NCI-H524 treated with DMSO at 0.1 percent for 48 hours (cell line): ENCODE measurements at regions not wholly inside any gene's neighbourhood (a gene's known extent, or its start where the extent isn't known, plus 50 kb on each side); places are given as distances from the start of the nearest gene placed in this dataset.

ENCODE experiments used
- DNase-seq: peaks from one replicate; lab custom pipeline; 2025; lab: John Stamatoyannopoulos, UW

DNA sequence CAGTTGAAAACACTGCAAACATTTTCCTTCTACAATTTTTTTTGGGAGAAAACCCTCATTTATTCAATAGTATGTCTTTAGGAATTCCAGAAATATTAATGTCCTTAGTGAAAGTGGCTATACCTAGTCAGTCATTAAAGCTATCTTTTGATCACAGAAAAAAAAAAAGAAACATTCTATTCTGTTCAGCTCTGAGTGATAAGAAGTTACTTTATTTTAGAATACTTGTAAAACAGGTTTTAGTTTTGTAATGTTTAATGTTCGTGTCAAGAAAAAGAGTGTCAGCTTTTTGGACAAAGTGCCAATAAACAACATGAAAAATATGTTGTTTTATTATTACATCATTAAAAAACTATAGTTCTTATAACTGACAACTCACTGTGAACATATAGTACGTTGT is 240.4 kb downstream of the OGFRL1 start:
- DNase-seq = no peak

DNA sequence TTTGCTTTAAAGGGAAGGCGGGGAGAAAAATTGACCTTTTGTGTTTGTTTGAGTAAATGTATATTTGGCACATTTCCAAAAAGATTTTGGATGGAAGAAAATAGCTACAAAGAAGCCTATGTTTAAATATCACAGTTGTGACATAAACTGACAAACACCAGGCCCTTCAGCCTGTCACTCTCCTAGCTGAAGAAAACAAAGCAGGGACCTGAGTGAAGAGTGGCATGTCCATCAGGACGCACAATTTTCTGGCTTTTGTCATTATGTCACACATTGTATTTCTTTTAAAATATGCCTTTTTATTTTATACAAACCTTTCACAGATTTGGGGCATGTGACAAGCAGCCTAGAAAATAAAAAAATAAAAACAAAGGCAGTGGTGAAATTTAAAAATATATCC is 241.2 kb downstream of the OGFRL1 start:
- no peak for DNase-seq

DNA sequence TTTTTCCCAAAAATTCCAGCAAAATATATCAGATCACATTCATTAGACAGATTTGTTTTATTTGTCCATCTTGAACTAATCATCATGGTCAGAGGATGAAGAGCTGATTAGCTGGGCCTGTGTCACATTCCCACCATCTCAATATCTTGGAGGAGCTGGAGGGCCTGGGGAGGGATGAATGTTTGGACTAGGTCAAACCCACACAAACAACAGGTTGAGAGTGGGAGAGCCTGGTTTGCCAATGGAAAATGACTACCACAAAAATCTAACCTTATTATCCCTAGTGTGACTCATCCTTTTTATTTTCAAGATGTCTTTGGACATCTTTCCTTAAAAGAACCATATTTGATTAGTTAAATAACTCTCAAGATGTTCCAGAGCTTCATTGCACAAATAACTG is 242.4 kb downstream of the OGFRL1 start:
- no peak for DNase-seq

DNA sequence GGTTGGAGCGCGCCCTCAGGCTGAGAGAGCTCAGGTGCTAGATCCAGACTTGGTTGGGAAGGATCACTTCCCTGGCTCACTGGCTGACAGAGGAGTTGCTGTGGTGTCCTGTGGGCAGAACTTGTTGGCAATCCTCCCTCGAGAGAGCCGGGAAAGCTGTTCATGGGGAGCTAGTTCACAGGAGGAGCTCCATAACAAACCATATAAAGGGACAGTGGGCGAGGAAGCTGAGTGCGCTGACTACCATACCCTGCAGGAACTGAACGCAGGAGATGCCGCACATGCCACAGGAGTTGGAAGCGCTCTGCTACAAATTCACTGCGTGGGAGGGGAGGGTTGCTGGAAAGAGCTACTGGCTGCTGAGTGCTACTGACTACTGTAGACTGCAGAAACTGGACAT is 243.2 kb downstream of the OGFRL1 start:
- no peak for DNase-seq

DNA sequence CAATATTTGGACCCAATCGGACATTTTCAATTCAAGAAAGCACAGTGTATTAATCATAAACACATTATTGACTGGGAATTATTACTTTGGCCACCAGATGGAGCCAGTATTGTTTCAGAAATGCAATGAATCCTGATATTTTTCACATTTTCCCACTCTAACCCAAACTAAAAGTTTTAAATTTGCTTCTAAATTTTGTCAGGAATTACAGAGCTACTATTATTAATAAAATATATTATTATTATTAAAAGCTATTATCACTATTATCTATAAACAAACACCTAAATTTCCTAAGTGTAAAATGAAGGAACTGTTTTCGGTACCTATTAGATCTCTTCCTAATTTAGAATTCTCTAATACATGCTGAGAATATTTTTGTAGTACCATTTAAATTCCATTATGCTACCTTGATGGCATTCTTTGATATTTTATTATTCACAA is 245.3 kb downstream of the OGFRL1 start:
- DNase-seq = no peak

DNA sequence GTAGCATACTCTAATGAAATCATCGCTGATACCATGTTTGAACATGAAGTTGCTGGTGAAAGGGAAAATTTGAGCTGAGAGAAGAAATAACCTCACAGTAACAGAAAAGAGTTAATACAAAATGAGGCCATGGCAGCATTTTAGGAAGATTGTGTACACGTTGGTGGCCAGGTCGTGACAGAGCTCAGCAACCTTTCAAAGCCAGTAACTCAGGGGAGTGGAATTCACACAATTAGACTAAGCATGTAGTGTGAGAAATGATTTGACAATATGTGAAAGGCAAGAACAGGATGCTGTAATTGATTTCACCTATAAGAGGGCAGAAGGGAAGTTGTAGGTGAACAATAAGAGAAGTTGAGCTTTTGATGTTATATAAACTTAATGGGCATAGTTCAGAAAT is 246.3 kb downstream of the OGFRL1 start:
- no peak for DNase-seq

DNA sequence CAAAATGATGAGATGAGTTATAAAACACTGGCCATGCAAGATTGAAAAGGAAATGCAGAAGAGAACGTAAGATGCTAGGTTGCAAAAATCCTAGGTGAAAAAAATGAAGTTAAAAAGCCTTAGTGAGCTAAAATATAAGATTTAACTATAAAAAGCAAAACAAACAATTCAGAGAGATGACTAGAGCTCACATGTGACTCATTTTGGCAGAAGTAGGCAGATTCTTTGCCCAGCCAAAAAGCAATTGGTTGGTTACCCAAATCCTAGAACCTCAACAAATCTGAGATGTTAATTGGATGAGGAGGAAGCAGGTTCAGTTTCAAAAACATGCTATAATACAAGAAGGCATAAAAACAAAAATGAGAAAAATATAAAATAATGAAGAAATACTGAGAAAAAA is 249.1 kb downstream of the OGFRL1 start:
- no peak for DNase-seq

DNA sequence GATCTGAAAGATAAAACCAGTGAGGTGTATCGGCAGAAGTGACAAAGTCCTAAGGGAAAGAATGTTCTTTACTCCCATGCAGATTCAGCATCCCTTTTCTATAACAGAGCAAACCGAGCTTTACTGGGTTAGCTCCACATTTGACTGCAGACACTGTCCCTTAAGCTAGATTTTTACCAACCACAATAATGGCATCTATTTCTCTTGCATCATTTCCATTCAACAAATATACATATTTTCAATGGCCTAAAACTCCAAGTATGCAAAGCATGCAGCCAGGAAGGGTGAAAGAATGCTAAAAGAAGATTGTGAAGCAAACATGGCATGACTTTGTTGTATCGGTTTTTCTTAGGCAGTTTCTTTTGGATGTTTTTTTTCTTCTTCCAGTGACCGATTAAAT is 255.4 kb downstream of the OGFRL1 start:
- no peak for DNase-seq

DNA sequence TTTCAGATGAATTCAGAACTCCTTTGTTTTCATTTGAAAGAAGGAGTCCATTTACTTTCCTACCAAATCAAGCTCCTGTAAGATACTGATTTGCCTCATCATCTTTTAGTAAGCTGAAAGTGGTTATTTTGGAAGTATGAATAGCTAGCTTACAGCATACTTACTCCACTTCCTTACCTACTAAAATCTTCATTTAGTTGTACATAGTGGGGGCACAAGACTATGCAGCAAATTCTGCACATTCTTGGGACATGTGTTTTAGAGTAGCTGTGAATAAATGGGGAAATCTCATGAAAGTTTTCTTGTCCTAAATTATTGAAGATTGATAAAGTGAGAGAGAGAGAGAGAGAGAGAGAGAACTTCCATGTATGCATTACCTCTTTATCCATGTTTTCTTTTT is 256.3 kb downstream of the OGFRL1 start:
- DNase-seq = no peak

DNA sequence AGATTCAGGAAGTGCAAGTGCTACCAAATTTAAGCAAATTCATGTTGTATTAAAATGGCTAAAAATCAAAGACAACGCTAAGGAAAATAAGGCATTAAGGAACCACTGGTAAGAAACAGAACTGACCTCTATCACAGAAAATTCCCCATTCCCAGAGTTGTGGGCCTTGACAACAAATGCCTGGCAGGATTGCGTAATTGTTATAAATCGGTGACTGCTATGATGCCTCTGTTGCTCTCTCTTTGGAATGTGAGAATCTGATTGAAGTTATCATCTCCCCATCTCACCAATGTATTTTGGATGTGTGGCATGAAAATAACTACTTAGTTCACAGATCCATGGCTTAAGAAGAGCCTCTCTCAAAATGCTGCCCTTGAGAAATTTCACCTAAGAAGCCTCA is 257.3 kb downstream of the OGFRL1 start:
- no peak for DNase-seq

DNA sequence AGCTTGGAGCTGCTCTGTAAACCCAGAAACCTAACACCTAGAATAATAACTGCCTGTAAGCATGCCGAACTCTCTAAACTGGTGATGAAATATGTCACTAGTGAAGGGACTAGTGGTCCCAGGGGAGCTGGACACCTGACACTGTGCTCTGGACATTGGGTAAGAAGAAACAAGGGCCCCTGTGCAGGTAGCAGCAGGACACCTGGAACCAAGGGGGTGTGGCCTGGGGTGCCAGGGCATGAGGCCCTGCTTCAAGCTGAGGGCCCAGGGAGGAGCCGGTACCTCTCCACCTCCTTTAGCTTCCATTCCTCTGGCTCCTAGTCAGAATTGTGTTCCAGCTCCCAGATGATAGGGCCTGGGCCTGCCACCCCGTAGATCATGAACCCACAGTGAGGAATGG is 263.2 kb downstream of the OGFRL1 start:
- DNase-seq = no peak

DNA sequence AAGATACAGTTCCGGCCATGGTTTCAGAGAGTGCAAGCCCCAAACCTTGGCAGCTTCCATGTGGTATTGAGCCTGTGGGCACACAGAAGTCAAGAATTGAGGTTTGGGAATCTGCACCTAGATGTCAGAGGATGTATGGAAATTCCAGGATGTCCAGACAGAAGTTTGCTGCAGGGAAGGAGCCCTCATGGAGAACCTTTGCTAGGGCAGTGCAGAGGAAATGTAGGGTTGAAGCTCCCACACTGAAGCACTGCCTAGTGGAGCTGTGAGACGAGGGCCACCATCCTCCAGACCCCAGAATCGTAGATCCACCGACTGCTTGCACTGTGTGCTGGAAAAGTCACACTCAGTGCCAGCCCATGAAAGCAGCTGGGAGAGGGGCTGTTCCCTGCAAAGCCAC is 267.5 kb downstream of the OGFRL1 start:
- no peak for DNase-seq

DNA sequence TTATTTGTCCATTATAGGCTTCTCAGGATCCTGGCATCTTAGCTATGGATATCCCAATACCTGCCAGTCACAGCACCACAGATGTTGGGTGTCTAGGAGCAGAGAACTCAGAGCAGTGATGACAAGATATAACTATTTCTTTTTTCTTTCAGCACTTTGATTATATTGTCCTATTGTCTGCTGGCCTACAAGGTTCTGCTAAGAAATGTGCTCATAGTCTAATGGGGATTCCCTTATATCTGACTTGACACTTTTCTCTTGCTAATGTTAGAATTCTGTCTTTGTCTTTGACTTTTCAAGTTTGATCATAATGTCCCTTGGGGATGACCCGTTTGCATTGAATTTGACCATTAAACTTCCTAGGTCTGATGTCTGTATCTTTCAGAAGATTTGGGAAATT is 270.4 kb downstream of the OGFRL1 start:
- no peak for DNase-seq

DNA sequence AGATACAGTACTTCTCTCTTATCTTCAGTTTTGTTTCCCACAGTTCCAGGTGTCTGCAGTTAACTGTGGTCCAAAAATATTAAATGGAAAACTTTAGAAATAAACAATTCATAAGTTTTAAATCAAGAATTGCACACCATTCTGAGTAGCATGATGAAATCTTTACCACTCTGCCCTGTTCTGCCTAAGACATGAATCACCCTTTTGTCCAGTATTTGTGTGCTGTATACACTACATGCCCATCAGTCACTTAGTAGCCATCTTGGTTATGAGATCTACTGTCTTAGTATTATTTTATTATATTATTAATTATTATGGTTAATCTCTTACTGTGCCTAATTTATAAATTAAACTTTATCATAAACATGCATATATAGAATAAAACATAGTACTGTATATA is 279.0 kb downstream of the OGFRL1 start:
- no peak for DNase-seq

DNA sequence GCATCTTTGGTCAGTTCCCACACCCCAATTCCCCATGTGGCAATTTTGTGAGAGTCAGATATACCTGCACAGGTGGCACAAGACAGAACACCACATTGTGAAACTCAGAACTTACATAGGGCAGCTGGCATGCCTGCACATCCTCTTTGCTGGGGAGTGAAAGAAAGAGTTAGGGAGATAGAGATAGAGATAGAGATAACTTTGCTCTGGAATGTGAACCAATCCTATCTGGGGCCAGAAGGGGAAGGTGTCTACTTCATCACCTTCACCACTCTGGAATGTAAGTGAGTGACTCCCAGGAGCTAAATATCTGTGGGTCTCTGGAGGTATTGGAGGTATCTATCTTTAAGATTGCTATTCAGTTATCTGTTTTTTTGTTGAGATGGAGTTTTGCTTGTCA is 289.2 kb downstream of the OGFRL1 start:
- DNase-seq = no peak

DNA sequence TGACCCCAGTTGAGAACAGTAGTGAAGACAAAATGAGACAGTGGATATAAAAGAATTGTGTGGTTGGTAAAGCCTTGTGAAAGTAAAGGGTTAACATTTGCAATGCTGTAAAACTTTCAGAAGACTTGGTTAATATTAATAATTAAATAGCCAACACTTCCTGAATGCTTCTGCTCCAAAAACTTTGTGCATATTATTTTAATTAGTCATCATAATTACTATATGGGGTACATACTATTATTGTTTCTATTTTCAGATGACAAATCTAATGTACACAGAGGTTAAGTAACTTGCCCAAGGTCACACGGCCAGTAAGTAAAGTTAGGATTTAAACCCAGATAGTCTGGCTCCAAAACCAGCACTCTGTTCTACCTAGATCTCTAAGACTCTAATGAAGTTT is 291.3 kb downstream of the OGFRL1 start:
- no peak for DNase-seq

DNA sequence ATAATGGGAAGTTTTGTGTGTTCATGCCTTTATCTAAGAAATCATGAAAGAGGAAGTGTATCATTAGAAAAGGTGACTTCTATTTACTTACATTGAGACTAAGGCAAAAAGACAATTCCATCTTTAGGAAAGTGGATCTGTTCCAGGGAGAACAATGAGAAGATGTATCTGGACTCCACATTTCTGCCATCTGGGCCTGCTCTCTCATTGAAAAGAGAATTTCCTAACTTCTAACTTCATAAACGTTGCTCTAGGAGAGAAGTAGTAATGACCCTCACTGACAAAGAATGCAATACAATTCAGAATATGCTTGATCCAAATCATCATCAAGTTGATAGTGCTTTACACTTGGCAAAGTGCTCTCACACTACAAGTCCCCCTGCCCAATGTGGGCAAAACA is 294.2 kb downstream of the OGFRL1 start:
- DNase-seq = no peak

DNA sequence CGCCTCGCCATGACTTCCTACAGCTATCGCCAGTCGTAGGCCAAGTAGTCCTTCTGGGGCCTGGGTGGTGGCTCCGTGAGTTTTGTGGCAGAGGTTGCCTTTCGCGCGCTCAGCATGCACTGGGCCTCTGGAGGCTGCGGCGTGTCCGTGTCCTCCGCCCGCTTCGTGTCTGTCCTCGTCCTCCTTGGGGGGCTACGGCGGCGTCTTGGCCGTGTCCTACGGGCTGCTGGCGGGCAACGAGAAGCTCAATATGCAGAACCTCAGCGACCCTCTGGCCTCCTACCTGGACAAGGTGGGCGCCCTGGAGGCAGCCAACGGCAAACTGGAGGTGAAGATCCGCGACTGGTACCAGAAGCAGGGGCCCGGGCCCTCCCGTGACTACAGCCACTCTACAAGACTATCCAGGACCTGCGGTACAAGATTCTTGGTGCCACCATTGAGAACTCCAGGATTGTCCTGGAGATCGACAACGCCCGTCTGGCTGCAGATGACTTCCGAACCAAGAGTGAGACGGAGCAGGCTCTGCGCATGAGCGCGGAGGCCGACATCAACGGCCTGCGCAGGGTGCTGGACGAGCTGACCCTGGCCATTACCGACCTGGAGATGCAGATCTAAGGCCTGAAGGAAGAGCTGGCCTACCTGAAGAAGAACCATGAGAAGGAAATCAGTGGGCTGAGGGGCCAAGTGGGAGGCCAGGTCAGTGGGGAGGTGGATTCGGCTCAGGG is 296.3 kb downstream of the OGFRL1 start:
- no peak for DNase-seq

DNA sequence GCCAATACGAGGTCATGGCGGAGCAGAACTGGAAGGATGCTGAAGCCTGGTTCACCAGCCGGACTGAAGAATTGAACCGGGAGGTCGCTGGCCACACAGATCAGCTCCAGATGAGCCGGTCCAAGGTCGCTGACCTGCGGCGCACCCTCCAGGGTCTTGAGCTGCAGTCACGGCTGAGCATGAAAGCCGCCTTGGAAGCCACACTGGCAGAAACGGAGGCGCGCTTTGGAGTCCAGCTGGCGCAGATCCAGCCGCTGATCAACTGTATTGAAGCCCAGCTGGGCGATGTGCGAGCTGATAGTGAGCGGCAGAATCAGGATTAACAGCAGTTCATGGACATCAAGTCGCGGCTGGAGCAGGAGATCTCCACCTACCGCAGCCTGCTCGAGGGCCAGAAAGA is 296.9 kb downstream of the OGFRL1 start:
- DNase-seq = no peak

DNA sequence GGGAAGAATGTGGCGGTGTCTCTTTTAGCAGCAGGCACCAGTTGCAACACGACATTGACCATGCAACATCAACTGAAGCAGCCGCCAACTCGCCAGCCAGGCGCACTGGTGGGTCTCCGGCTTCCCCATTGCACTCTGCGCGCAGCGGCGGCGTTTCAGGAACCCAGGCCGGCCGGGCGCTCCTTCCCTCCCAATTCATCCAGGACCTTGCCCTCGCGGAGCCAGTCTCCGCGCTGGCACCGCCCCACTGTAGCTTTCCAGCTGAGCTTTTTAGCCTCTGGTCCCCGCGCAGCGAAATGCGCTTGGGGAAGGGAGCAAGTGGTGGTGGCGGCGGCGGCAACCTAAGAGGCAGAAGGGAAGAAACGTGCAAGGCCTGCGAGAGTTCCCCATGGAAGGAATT is 297.9 kb upstream of the RIMS1 start:
- DNase-seq = no peak

DNA sequence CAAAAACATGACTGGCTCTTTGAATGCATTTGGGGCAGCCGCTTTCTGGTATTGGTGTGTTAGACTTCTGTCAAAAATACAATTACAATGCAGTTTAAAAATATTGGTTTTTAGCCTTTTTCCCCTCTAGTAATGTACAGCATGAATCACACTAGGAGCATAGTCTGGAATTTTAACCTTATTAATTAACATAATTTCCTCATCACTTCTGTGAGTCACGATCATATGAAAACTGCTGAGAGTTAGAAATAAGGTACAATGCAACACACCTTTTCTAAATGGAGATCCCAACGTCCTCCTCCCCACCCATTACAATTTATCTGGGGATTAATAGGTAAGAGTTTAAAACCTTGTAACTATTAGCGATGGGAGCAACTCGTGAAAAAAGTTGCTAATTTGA is 297.1 kb upstream of the RIMS1 start:
- DNase-seq = no peak

DNA sequence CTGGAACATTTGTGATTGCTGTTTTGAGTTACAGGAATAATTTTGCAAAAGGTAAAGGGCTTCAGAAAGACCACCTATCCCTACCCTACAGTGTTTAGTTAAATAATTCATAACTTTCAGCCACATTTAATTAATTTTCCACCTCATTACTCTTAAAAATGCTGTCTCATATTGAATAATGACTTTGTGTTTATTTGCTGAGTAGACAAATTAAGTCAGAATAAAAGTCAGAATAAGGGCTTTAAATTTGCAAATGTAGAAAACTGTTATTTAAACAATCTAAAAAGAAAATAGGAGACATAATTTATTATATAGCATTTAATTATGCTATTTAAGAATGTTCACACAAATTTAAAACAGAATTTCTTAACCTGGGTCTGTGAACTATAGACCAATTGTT is 293.7 kb upstream of the RIMS1 start:
- no peak for DNase-seq

DNA sequence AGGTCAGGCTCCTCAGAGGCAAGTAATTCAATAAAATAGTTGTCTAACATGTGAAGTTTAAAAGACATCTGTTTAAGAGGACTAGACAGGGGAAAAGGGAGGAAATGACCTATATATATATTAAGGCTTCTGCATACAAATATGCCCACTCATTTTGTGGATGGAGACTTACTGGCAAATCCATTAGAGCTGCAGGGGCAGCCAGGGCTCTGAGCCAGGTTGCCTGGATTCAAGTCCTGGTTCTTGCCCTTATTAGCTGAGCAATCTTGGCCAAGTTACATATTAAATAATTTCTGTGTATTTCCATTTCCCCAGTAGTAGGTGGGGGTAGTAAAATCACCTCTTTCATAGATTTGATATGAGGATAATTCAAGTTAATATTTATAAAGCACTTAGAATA is 287.0 kb upstream of the RIMS1 start:
- no peak for DNase-seq

DNA sequence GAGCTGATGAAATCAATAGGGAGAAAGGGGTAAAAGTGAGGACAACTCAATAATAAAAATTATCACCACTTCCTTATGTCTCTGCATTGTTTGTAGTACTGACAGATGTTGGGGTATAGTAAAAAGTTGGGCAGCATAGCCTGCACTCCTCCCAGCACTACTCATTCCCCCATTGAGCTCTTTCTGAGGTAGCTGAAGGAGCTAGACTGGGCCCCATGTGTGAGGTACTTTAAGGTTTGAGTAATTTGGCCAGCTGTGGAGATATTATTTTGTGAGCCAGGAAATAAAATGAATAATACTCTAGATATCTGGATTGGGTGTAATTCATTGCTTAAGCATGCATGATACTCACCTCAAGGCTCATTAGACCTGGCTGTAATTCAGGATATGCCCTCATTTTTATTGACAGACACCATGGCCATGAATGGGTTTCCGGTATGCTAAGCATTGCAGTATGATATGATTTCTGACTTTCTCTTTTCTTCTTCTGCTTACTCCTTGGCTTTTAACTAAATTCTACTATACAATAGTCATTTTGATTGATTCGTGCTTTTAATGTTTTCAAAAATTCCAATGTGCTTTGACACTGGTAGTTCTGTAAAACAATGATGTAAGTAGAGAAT is 283.9 kb upstream of the RIMS1 start:
- DNase-seq = no peak
